ENCODE measurements at regions not wholly inside any gene's neighbourhood (a gene's known extent, or its start where the extent isn't known, plus 50 kb on each side); places are given as distances from the start of the nearest gene placed in this dataset.

DNA sequence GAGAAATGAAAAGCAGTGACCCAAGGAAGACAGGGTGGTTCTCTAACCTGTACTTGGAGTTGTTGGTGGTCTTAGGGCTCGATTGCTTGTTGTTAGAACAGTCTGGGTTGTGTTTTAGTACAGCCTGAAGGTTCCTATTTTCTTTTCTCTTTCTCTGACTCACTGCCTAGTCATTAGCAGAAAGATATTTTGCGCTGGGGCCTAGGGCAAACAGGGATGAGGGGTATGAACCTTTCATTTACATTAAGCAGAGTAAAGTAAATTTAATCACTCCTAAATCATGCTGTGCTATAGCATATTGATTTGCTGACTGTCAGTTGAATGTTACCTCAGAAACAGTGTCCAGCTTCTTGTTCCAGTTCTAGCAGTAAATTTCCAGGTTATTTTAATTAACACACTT is 197.2 kb downstream of the RWDD3 start:
- DNase-seq, result no peak

- DNase-seq, result no peak
Measured at GRCh38 chr1:95435611-95436010, 201.6 kb downstream of the RWDD3 start.

GRCh38 chr1:95437011-95437410 is 203.0 kb downstream of the RWDD3 start:
- DNase-seq, result no peak

GRCh38 chr1:95437781-95438180 is 203.8 kb downstream of the RWDD3 start:
- DNase-seq, result no peak

- DNase-seq, result no peak
Measured at GRCh38 chr1:95438218-95438948, 204.4 kb downstream of the RWDD3 start.

DNA sequence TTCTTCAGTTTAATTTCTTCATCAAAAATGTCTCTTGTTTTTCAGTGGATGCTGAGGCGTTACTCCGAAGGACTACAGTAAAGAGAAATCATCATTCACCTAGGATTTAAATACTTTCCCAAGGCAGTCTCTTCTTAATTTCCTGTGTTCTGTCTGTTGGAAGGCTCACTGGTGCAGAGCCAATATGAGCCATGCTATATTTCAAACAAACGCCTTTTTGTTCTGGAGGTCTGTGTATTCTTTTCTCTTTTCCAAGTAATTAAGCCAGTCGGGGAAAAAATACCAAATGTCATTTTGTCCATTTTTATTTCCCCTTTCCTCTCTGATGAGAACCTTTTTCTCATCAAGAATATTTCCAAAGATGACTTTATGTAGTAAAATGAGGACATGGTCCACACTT is 206.5 kb downstream of the RWDD3 start:
- no peak for DNase-seq

- DNase-seq, result no peak
Measured at GRCh38 chr1:95449516-95449915, 215.5 kb downstream of the RWDD3 start.

GRCh38 chr1:95451054-95451453 is 217.0 kb downstream of the RWDD3 start:
- no peak for DNase-seq

- no peak for DNase-seq
Measured at GRCh38 chr1:95451904-95452303, 217.9 kb downstream of the RWDD3 start.

DNA sequence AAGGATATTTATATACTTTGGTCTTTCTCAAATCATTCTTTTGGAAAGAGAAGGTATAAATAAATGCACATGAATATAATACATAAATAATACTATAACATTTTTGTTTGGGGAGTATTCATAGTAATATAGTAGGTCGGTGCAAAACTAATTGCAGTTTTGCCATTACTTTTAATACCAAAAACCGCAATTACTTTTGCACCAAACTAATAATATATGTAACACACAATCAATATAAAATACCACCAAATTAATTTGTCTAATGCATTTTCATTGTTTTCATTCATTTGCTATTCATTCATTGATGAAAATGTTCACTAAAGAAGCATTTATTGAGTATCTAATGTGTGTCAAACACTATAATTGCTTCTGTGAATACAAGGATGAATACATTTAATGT is 219.0 kb downstream of the RWDD3 start:
- DNase-seq, result no peak

DNA sequence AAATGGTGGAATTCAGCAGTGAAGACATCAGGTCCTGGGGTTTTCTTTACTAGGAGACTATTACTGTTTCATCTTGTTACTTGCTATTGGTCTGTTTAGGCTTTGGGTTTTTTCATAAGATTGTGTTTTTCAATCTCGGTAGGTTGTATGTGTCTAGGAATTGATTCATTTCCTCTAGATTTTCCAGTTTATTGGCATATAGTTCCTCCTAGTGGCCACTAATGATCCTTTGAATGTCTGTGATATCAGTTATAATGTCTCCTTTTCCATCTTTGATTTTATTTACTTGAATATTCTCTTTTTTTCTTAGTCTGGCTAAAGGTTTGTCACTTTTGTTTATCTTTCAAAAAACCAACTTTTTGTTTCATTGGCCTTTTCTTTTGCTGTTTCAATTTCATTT is 233.0 kb downstream of the RWDD3 start:
- no peak for DNase-seq

- DNase-seq, result no peak
Measured at GRCh38 chr1:95475686-95476457, 241.9 kb downstream of the RWDD3 start.

DNA sequence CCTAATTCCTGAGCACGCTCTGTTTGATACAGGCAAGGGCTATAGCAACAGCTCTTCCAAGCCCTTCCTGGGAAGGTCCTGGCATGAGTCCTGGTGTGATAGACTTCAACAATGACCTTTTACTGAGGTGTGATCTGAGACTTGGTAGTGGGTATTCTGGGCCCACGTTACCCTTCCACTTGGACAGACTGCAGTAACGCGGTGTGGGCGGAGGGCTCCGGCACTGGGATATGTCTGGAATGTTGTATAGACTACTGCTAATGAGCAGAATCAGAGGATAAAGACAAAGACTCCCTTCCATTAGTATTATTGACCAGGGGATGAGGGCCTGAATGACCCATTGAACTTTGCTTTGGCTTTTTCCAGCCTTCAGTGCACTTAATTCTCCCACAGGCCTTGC is 262.3 kb downstream of the RWDD3 start:
- DNase-seq, result no peak

- no peak for DNase-seq
Measured at GRCh38 chr1:95496773-95497172, 262.8 kb downstream of the RWDD3 start.

GRCh38 chr1:95497566-95497965 is 263.6 kb downstream of the RWDD3 start:
- no peak for DNase-seq

GRCh38 chr1:95503278-95504030 is 269.4 kb downstream of the RWDD3 start:
- no peak for DNase-seq

DNA sequence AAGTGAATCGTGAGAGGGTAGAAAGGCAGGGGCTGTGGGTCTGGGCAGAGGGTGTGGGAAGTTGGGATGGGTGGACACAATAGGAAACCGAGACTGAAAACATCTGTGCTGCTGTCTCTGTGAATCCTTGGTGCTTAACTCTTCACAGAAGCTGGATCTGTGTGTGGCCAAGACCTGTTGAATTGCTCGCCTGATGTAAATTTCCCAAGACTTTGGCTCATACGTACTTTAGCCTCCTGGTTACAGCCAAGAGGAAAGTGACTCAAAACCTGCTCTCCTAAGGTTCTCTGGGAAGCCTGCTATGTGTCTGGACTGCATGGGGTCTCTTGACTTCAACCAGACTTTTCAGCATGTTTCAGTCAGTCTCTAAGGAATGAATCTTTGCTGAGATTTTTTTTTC is 270.3 kb downstream of the RWDD3 start:
- no peak for DNase-seq

DNA sequence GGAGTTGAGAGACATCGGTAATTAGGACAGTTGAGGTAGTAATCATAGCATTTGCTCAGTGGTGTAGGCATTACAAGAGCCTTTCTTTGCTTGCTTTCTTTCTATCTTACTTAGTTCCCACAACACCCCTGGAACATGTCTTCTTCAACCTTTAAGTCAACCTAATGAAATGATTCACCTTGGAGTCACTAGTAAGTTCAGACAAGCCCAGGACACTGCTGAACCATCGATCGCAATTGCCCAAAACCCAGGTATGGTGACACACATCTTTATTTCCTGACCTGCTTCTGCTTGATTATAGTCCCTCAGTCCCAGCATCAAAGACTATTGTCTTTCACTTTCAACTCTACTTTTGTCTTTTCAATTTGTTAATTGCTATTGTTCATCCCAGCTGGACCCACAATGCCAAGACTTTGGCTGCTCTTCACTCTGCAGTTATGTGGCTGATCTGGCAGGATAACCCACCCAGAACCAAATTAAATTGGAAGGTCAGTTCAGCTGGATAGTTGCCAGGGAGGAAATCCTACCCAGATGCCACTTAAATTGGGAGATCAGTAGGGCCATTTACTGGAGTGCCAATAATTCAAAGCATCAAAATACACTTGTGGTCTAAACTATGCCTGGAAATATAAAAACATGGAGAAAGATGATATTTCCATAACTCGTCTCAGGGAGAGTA is 272.9 kb downstream of the RWDD3 start:
- DNase-seq, result no peak

DNA sequence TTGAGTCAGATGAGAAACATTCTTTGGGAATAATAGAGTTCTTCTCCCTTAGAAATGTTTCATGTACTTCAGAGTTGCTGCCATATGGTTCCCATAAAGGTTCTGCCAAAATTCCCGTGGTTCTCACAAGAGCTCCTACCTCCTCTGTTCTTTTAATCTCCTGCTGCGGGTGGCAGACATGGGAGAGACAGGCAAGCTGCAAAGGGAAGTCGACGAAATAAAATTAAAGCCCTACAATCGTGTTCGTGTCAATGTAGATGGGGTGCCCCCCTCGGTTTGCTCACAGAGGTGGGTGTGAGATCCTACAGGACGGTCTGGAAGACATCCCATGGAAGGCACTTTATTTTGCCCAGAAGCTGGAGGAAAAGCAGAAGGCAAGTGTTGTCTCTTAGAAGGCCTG is 276.0 kb downstream of the RWDD3 start:
- no peak for DNase-seq

GRCh38 chr1:95512925-95513324 is 278.9 kb downstream of the RWDD3 start:
- DNase-seq, result no peak

DNA sequence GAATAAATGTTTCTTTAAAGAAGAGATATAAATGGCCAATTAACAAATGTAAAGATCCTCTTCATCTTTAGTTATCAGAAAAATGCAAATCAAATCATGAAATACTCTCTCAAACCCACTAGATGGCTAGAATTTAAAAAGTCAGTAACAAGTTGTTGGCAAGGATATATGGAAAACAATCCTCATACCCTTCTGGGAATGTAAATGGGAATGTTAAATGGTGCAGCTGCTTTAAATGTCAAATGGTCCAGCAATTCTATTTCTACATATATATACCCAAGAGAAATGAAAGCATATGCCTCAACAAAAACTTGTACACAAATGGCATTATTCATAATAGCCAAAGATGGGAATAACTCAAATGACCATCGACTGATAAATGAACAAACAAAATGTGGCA is 283.5 kb downstream of the RWDD3 start:
- DNase-seq, result no peak

DNA sequence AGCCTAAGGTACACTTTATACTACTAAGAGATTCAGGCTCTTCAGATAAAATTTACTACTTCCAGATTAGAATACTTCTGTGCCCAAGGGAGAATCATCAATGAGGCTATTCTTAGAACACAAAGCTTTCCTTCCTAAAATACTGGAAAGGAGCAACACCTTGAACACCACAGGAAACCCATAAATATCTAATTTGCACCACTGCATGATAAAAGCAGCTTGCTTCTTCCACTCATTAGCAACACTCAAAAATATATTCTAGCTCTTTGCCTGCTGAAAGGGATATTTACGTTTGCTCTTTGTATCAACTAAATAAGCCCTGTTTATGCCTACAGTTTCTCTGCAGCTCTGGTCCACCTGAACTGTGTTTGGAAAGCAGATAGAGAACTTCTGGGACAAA is 284.3 kb downstream of the RWDD3 start:
- no peak for DNase-seq

- no peak for DNase-seq
Measured at GRCh38 chr1:95520390-95520789, 286.4 kb downstream of the RWDD3 start.

Measured in GF-D8 (cell line).